ENCODE measurements at regions not wholly inside any gene's neighbourhood (a gene's known extent, or its start where the extent isn't known, plus 50 kb on each side); places are given as distances from the start of the nearest gene placed in this dataset.

- TF ChIP-seq, protein P1, sequence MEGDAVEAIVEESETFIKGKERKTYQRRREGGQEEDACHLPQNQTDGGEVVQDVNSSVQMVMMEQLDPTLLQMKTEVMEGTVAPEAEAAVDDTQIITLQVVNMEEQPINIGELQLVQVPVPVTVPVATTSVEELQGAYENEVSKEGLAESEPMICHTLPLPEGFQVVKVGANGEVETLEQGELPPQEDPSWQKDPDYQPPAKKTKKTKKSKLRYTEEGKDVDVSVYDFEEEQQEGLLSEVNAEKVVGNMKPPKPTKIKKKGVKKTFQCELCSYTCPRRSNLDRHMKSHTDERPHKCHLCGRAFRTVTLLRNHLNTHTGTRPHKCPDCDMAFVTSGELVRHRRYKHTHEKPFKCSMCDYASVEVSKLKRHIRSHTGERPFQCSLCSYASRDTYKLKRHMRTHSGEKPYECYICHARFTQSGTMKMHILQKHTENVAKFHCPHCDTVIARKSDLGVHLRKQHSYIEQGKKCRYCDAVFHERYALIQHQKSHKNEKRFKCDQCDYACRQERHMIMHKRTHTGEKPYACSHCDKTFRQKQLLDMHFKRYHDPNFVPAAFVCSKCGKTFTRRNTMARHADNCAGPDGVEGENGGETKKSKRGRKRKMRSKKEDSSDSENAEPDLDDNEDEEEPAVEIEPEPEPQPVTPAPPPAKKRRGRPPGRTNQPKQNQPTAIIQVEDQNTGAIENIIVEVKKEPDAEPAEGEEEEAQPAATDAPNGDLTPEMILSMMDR (IDR thresholded peaks at IDR 0.05) = no peak
- TF ChIP-seq POLR2A (IDR thresholded peaks at IDR 0.05) = no peak
Observed at GRCh38 chr4:144463896-144464295, 182.1 kb upstream of the HHIP start.
